GM12874 (cell line): ENCODE measurements at regions not wholly inside any gene's neighbourhood (a gene's known extent, or its start where the extent isn't known, plus 50 kb on each side); places are given as distances from the start of the nearest gene placed in this dataset.
A peak's percentile ranks its signal among the peaks of the same experiment; 100 is the strongest.

ENCODE experiments used
- CTCF ChIP-seq: IDR thresholded peaks from 2 replicates; pipeline ENCODE4 v1.5.1; 2011; ENCODE audit warnings: low read depth, mild to moderate bottlenecking, control low read depth, low read length, moderate library complexity; ENCODE audit not compliant: insufficient read depth

- no peak for TF ChIP-seq CTCF
These were observed 761.0 kb upstream of the ARRDC4 start for GRCh38 chr15:97199393-97200051.

GRCh38 chr15:97200161-97200560, 760.3 kb upstream of the ARRDC4 start:
- no peak for TF ChIP-seq CTCF

- no peak for TF ChIP-seq CTCF
These were observed 750.2 kb upstream of the ARRDC4 start for GRCh38 chr15:97210277-97210676.

GRCh38 chr15:97215629-97216028, 744.9 kb upstream of the ARRDC4 start:
- TF ChIP-seq CTCF: no peak

GRCh38 chr15:97224191-97224641, 736.3 kb upstream of the ARRDC4 start:
- no peak for TF ChIP-seq CTCF

GRCh38 chr15:97234851-97235610, 725.5 kb upstream of the ARRDC4 start:
- TF ChIP-seq CTCF: peak; percentile 72

- TF ChIP-seq CTCF: no peak
These were observed 724.9 kb upstream of the ARRDC4 start for GRCh38 chr15:97235611-97235985.
